Kidney (tissue), 13 donors: ENCODE measurements at regions not wholly inside any gene's neighbourhood (a gene's known extent, or its start where the extent isn't known, plus 50 kb on each side); places are given as distances from the start of the nearest gene placed in this dataset.

Experiments used
- DNase-seq, 5 donors: peaks; one replicate each; pipeline ENCODE4 v3.0.0-alpha.2; 2013 to 2020
- FAIRE-seq: peaks from 2 replicates; lab custom pipeline; 2012; peaks lifted over from hg19 to GRCh38; lab: Jason Lieb, UNC
- H3K27ac ChIP-seq, 2 donors: one replicate each; pipeline ENCODE4 v1.7.0; 2013; ENCODE audit warnings: low read depth in 2 of 2, low read length in 2 of 2, inconsistent platforms in 1 of 2
- H3K27me3 ChIP-seq: one replicate; pipeline ENCODE4 v1.7.1; 2013; ENCODE audit warnings: low read length, inconsistent platforms; ENCODE audit not compliant: control insufficient read depth, insufficient read depth
- H3K36me3 ChIP-seq, 3 donors: one replicate each; pipeline versions ENCODE4 v1.7.0 to v1.7.1; 2013; ENCODE audit warnings: low read length in 3 of 3, control low read depth in 1 of 3, inconsistent platforms in 1 of 3; ENCODE audit not compliant: insufficient read depth in 3 of 3, control insufficient read depth in 2 of 3
- H3K4me1 ChIP-seq, 3 donors: one replicate each; pipeline versions ENCODE4 v1.7.0 to v1.7.1; 2013; ENCODE audit warnings: low read length in 3 of 3, inconsistent platforms in 1 of 3, low read depth in 1 of 3; ENCODE audit not compliant: control insufficient read depth in 2 of 3, insufficient read depth in 2 of 3
- H3K4me3 ChIP-seq, 3 donors: one replicate each; pipeline versions ENCODE4 v1.7.0 to v1.8.1; 2013; ENCODE audit warnings: low read length in 3 of 3, control low read depth in 1 of 3, inconsistent platforms in 1 of 3
- H3K9ac ChIP-seq, 3 donors: one replicate each; pipeline versions ENCODE4 v1.7.0 to v1.7.1; 2013; ENCODE audit warnings: low read length in 3 of 3, control low read depth in 1 of 3, inconsistent platforms in 1 of 3
- H3K9me3 ChIP-seq, 3 donors: one replicate each; pipeline versions ENCODE4 v1.7.0 to v1.7.1; 2013; ENCODE audit warnings: low read length in 3 of 3, control low read depth in 1 of 3, inconsistent platforms in 1 of 3; ENCODE audit not compliant: control insufficient read depth in 2 of 3, insufficient read depth in 1 of 3
- CTCF ChIP-seq: IDR thresholded peaks from 3 replicates; pipeline ENCODE4 v1.5.1; 2012; ENCODE audit warnings: mild to moderate bottlenecking, moderate library complexity, borderline replicate concordance; ENCODE audit not compliant: insufficient read depth; ENCODE audit errors: extremely low read depth
- intact Hi-C: fragments of 100-400 bp; cut with DNase I; formaldehyde crosslinking; loops from one replicate; pipeline ENCODE4 v1.11.1; 2022
- donor health status: control.
- donor health status: control.
- donor health status: control.
- donor health status: control.
- donor health status: control.
- donor health status: DM: yes; HTN: yes; CAD: no.
- donor health status: Normal renal cell carcinoma (clear cell type).

- no peak for FAIRE-seq
Observed at GRCh38 chr6:10272591-10272990, 142.3 kb downstream of the TFAP2A start.

GRCh38 chr6:10271982-10272381 is 142.9 kb downstream of the TFAP2A start:
- no peak overlapping the region for H3K9ac ChIP-seq
- DNase-seq: no peak
- intact Hi-C loops: no loop called here
- H3K36me3 ChIP-seq: no peaks in the 10 kb centered on the region
- TF ChIP-seq CTCF: no peak
- no peak overlapping the region for H3K27ac ChIP-seq
- H3K27me3 ChIP-seq: no peaks in the 10 kb centered on the region
- H3K4me1 ChIP-seq: peaks cover 0 to 2% (median 0%) of the 10 kb centered on the region in 3 donors
- H3K9me3 ChIP-seq: no peaks in the 10 kb centered on the region
- no peak overlapping the region for H3K4me3 ChIP-seq
- no peak for FAIRE-seq

More at GRCh38 chr6:10272591-10272990, 142.3 kb downstream of the TFAP2A start:
- Histone ChIP-seq H3K4me1 (peaks cover 0 to 2% (median 0%) of the 10 kb centered on the region in 3 donors), H3K9ac (no peak overlapping the region), H3K27ac (no peak overlapping the region), H3K4me3 (no peak overlapping the region), H3K27me3 (no peaks in the 10 kb centered on the region), H3K9me3 (no peaks in the 10 kb centered on the region), H3K36me3 (no peaks in the 10 kb centered on the region)
- TF ChIP-seq CTCF: no peak
- no peak for DNase-seq
- intact Hi-C loops: no loop called here

- DNase-seq (peak in 1 of 5 donors; percentile 18), FAIRE-seq (no peak)
- Histone ChIP-seq H3K36me3 (no peaks in the 10 kb centered on the region), H3K4me1 (peaks cover 0 to 2% (median 0%) of the 10 kb centered on the region in 3 donors), H3K4me3 (no peak overlapping the region), H3K27me3 (no peaks in the 10 kb centered on the region), H3K27ac (no peak overlapping the region), H3K9ac (no peak overlapping the region), H3K9me3 (no peaks in the 10 kb centered on the region)
- intact Hi-C loops: no loop called here
- no peak for TF ChIP-seq CTCF
Observed at GRCh38 chr6:10269814-10270472, 144.9 kb downstream of the TFAP2A start.
